Ovary (tissue), 3 donors: ENCODE measurements at regions not wholly inside any gene's neighbourhood (a gene's known extent, or its start where the extent isn't known, plus 50 kb on each side); places are given as distances from the start of the nearest gene placed in this dataset.

Experiments
- CTCF ChIP-seq, 3 donors: fragments of 450-650 bp in 2 of 3; fragments of 200-600 bp in 1 of 3; IDR thresholded peaks; one replicate each; pipeline versions ENCODE4 v1.5.1 to v1.8.0; 2016 to 2022; ENCODE audit warnings: antibody characterized with exemption in 3 of 3, mild to moderate bottlenecking in 1 of 3
- EP300 ChIP-seq: sonication (generic); formaldehyde crosslinking; IDR thresholded peaks from one replicate; pipeline ENCODE4 v1.6.1; 2017; ENCODE audit warnings: antibody characterized with exemption
- POLR2A ChIP-seq: fragments of 450-650 bp; IDR thresholded peaks from one replicate; pipeline ENCODE4 v1.6.1; 2017; ENCODE audit warnings: antibody characterized with exemption, mild to moderate bottlenecking, moderate library complexity
- donor health status: DM: no; HTN: no; CAD: no.

GRCh38 chr6:67361264-67361663, 1273.8 kb upstream of the ADGRB3 start:
- TF ChIP-seq CTCF (IDR thresholded peaks at IDR 0.05) (no peak), EP300 (no peak), POLR2A (no peak)
